Activated CD8-positive, alpha-beta T cell treated with anti-CD3 and anti-CD28 coated beads for 36 hours (primary cell): ENCODE measurements at regions not wholly inside any gene's neighbourhood (a gene's known extent, or its start where the extent isn't known, plus 50 kb on each side); places are given as distances from the start of the nearest gene placed in this dataset.

ENCODE experiments used
- ATAC-seq: fragments of 200-7000 bp; cut with Tn5 transposase; one replicate; pipeline ENCODE4 v1.10.0; 2021; ENCODE audit warnings: mild to moderate bottlenecking, moderate library complexity
- CTCF ChIA-PET: fragments of 350-600 bp; sonication (Branson Sonifier 250); formaldehyde crosslinking; loops from one replicate; lab custom pipeline; 2021; ENCODE audit warnings: antibody characterized with exemption; lab: Charles Lee
- POLR2A ChIA-PET: fragments of 350-600 bp; sonication (Branson Sonifier 250); formaldehyde crosslinking; loops from one replicate; lab custom pipeline; 2021; ENCODE audit warnings: antibody characterized with exemption; lab: Charles Lee
- DNase-seq: peaks from one replicate; pipeline ENCODE4 v3.0.0-alpha.2; 2020
- H3K27ac Mint-ChIP-seq: one replicate; pipeline ENCODE4 v1.8.0; 2021; ENCODE audit warnings: mild to moderate bottlenecking, mixed read lengths
- H3K27me3 Mint-ChIP-seq: one replicate; pipeline ENCODE4 v1.8.0; 2021; ENCODE audit warnings: mixed read lengths
- H3K36me3 Mint-ChIP-seq: one replicate; pipeline ENCODE4 v1.8.0; 2021; ENCODE audit warnings: low read depth, mixed read lengths
- H3K4me1 Mint-ChIP-seq: one replicate; pipeline ENCODE4 v1.8.0; 2021; ENCODE audit warnings: low read depth, mixed read lengths
- H3K4me3 Mint-ChIP-seq: one replicate; pipeline ENCODE4 v1.8.0; 2021; ENCODE audit warnings: mild to moderate bottlenecking, moderate library complexity, mixed read lengths
- H3K9me3 Mint-ChIP-seq: one replicate; pipeline ENCODE4 v1.8.0; 2021; ENCODE audit warnings: mixed read lengths
- CTCF ChIP-seq: fragments of 200-600 bp; IDR thresholded peaks from one replicate; pipeline ENCODE4 v1.8.0; 2022; ENCODE audit warnings: antibody characterized with exemption, mild to moderate bottlenecking
- intact Hi-C: fragments of 100-400 bp; cut with micrococcal nuclease; formaldehyde crosslinking; loops from one replicate; pipeline ENCODE4 v1.10.0; 2022

GRCh38 chr4:130186931-130187330 lies 1091.0 kb downstream of the C4orf33 start:
- CTCF ChIA-PET, result no interaction called here

GRCh38 chr4:130187587-130187986 lies 1091.6 kb downstream of the C4orf33 start:
- intact Hi-C loops, result no loop called here
- Mint-ChIP-seq H3K36me3 (no peaks in the 10 kb centered on the region), H3K27me3 (no peaks in the 10 kb centered on the region), H3K4me1 (no peaks in the 10 kb centered on the region), H3K4me3 (no peak overlapping the region), H3K9me3 (no peaks in the 10 kb centered on the region), H3K27ac (no peak overlapping the region)
- POLR2A ChIA-PET, result no interaction called here
- no peak for ATAC-seq
- no peak for TF ChIP-seq CTCF
- CTCF ChIA-PET, result no interaction called here
- no peak for DNase-seq

More at GRCh38 chr4:130186931-130187330, 1091.0 kb downstream of the C4orf33 start:
- H3K36me3 Mint-ChIP-seq, result no peaks in the 10 kb centered on the region
- H3K27me3 Mint-ChIP-seq, result no peaks in the 10 kb centered on the region
- ATAC-seq, result no peak
- intact Hi-C loops, result no loop called here
- no peak for DNase-seq
- POLR2A ChIA-PET, result no interaction called here
- TF ChIP-seq CTCF, result no peak
- H3K27ac Mint-ChIP-seq, result no peak overlapping the region
- no peaks in the 10 kb centered on the region for H3K4me1 Mint-ChIP-seq
- no peaks in the 10 kb centered on the region for H3K9me3 Mint-ChIP-seq
- H3K4me3 Mint-ChIP-seq, result no peak overlapping the region

GRCh38 chr4:130192787-130193186 lies 1096.8 kb downstream of the C4orf33 start:
- Mint-ChIP-seq H3K27ac (no peak overlapping the region), H3K9me3 (no peaks in the 10 kb centered on the region), H3K4me3 (no peak overlapping the region), H3K36me3 (no peaks in the 10 kb centered on the region), H3K27me3 (no peaks in the 10 kb centered on the region), H3K4me1 (no peaks in the 10 kb centered on the region)
- DNase-seq, result no peak
- no peak for ATAC-seq
- intact Hi-C loops, result no loop called here
- ChIA-PET CTCF (interaction anchor here (0.6 kb wide), 1 partner anchor 1274 kb away, joined by 3 read pairs; no protein-coding TSS in a partner anchor), POLR2A (no interaction called here)
- no peak for TF ChIP-seq CTCF

- Mint-ChIP-seq H3K4me3 (no peak overlapping the region), H3K27me3 (no peaks in the 10 kb centered on the region), H3K36me3 (no peaks in the 10 kb centered on the region), H3K27ac (no peak overlapping the region), H3K9me3 (peaks cover 6% of the 10 kb centered on the region), H3K4me1 (no peaks in the 10 kb centered on the region)
- TF ChIP-seq CTCF, result no peak
- DNase-seq (no peak), ATAC-seq (no peak)
- POLR2A ChIA-PET, result no interaction called here
- CTCF ChIA-PET, result no interaction called here
- intact Hi-C loops, result no loop called here
These were observed 1102.0 kb downstream of the C4orf33 start for GRCh38 chr4:130197946-130198345.

GRCh38 chr4:130203571-130203970 lies 1107.6 kb downstream of the C4orf33 start:
- no peaks in the 10 kb centered on the region for H3K36me3 Mint-ChIP-seq
- no peak for TF ChIP-seq CTCF
- no peak overlapping the region for H3K4me3 Mint-ChIP-seq
- H3K4me1 Mint-ChIP-seq, result no peaks in the 10 kb centered on the region
- H3K9me3 Mint-ChIP-seq, result peaks cover 6% of the 10 kb centered on the region
- no peak for DNase-seq
- intact Hi-C loops, result no loop called here
- ATAC-seq, result no peak
- CTCF ChIA-PET, result no interaction called here
- POLR2A ChIA-PET, result no interaction called here
- no peaks in the 10 kb centered on the region for H3K27me3 Mint-ChIP-seq
- H3K27ac Mint-ChIP-seq, result no peak overlapping the region
